Activated CD4-positive, alpha-beta T cell treated with anti-CD3 and anti-CD28 coated beads for 1 hour (primary cell): ENCODE measurements at regions not wholly inside any gene's neighbourhood (a gene's known extent, or its start where the extent isn't known, plus 50 kb on each side); places are given as distances from the start of the nearest gene placed in this dataset.
"Not testable (repeated sequence)": the region's sequence is repeated elsewhere in the genome, so short reads cannot be mapped to it uniquely, and the experiment has no call there.

Experiments used
- DNase-seq: peaks from one replicate; pipeline ENCODE4 v3.0.0-alpha.2; 2020

GRCh38 chr18:40296717-40297413 is 1658.2 kb upstream of the PIK3C3 start:
- no peak for DNase-seq

GRCh38 chr18:40292985-40293710 is 1661.9 kb upstream of the PIK3C3 start:
- no peak for DNase-seq

GRCh38 chr18:40283560-40283959 is 1671.5 kb upstream of the PIK3C3 start:
- DNase-seq, result no peak

GRCh38 chr18:40281356-40281755 is 1673.7 kb upstream of the PIK3C3 start:
- not testable (repeated sequence) for DNase-seq

- DNase-seq, result no peak
Measured at GRCh38 chr18:40274618-40275196, 1680.3 kb upstream of the PIK3C3 start.

- DNase-seq, result no peak
Measured at GRCh38 chr18:40272630-40273231, 1682.3 kb upstream of the PIK3C3 start.

- DNase-seq, result no peak
Measured at GRCh38 chr18:40259115-40259835, 1695.8 kb upstream of the PIK3C3 start.

- DNase-seq, result no peak
Measured at GRCh38 chr18:40258311-40258710, 1696.7 kb upstream of the PIK3C3 start.

GRCh38 chr18:40250236-40250635 is 1704.8 kb upstream of the PIK3C3 start:
- DNase-seq, result no peak

- no peak for DNase-seq
Measured at GRCh38 chr18:40249390-40250080, 1705.5 kb upstream of the PIK3C3 start.

GRCh38 chr18:40245612-40246011 is 1709.4 kb upstream of the PIK3C3 start:
- DNase-seq, result not testable (repeated sequence)

- DNase-seq, result no peak
Measured at GRCh38 chr18:40243607-40244006, 1711.4 kb upstream of the PIK3C3 start.

GRCh38 chr18:40235836-40236235 is 1719.2 kb upstream of the PIK3C3 start:
- DNase-seq, result no peak

- DNase-seq, result no peak
Measured at GRCh38 chr18:40235323-40235722, 1719.7 kb upstream of the PIK3C3 start.

GRCh38 chr18:40233931-40234616 is 1721.0 kb upstream of the PIK3C3 start:
- DNase-seq, result no peak

GRCh38 chr18:40222776-40223175 is 1732.3 kb upstream of the PIK3C3 start:
- no peak for DNase-seq

GRCh38 chr18:40216856-40217255 is 1738.2 kb upstream of the PIK3C3 start:
- DNase-seq, result no peak

- no peak for DNase-seq
Measured at GRCh38 chr18:40215979-40216378, 1739.1 kb upstream of the PIK3C3 start.

- no peak for DNase-seq
Measured at GRCh38 chr18:40210696-40211095, 1744.3 kb upstream of the PIK3C3 start.

- DNase-seq, result no peak
Measured at GRCh38 chr18:40208958-40209357, 1746.1 kb upstream of the PIK3C3 start.

- no peak for DNase-seq
Measured at GRCh38 chr18:40197711-40198110, 1757.3 kb upstream of the PIK3C3 start.

- DNase-seq, result no peak
Measured at GRCh38 chr18:40186677-40187076, 1768.4 kb upstream of the PIK3C3 start.
